ENCODE measurements at regions not wholly inside any gene's neighbourhood (a gene's known extent, or its start where the extent isn't known, plus 50 kb on each side); places are given as distances from the start of the nearest gene placed in this dataset.

DNA sequence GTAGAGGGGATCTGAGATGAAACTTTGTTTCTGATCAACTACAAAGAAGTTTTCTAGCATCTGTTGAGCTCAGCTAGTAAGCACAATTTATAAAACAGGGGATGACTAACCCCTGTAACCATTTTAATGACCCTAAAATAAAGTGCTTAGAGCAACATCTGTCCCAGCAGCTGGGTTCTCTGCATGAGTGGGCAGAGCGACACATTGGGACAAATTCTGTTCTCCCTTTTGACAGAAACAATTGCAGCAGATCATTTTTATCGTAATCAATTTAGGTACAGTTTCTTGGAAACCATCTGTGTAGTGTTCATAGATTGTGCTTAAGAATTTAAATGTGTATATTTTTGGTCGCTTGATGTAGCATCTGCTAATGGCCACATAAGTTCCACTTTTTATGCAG lies 678.0 kb downstream of the RNF144A start:
- Histone ChIP-seq H3K9me3 (replicated peaks in 1 of 11) (peaks cover 0 to 9% (median 0%) of the 10 kb centered on the region in 11 experiments; a peak in 1 of 22 replicates), H3K36me3 (no peaks in the 10 kb centered on the region), H4K20me1 (no peaks in the 10 kb centered on the region)

DNA sequence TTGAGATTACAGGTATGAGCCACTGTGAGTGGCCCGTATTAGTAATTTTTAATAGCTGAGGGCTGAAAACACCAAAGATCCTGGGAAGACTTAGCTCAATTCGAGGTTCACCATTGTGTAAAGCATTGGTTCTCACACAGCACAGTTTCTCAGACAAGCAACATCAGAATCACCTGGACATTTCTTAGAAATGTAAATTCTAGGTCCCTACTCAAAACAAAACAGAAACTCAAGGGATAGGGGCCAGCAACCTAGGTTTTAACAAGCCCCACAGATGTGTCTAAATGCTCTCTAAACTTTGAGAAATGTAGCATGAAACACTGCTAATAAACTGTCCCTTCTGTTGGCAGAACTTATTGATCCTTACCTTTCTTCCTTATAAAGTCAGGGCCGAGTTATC lies 681.2 kb downstream of the RNF144A start:
- H3K27me3 ChIP-seq = no peaks in the 10 kb centered on the region
- no peaks in the 10 kb centered on the region for H4K20me1 ChIP-seq
- peaks cover 0 to 9% (median 0%) of the 10 kb centered on the region in 11 experiments; a peak in 2 of 22 replicates for H3K9me3 ChIP-seq (replicated peaks in 1 of 11)
- no peak overlapping the region for H3K27ac ChIP-seq
- TF ChIP-seq Cebpa-rat (IDR thresholded peaks at IDR 0.05) = no peak
- peaks cover 0 to 20% (median 8%) of the 10 kb centered on the region in 10 experiments; a peak in 11 of 20 replicates for H3K4me1 ChIP-seq
- H3K9ac ChIP-seq = no peak overlapping the region
- no peaks in the 10 kb centered on the region for H3K36me3 ChIP-seq
- no peak overlapping the region for H3K4me3 ChIP-seq
- H3K4me2 ChIP-seq = no peak overlapping the region

More for the DNA sequence above, 678.0 kb downstream of the RNF144A start:
- Histone ChIP-seq H3K4me3 (no peak overlapping the region), H3K4me1 (peaks cover 0 to 20% (median 8%) of the 10 kb centered on the region in 10 experiments; a peak in 11 of 20 replicates), H3K27me3 (no peaks in the 10 kb centered on the region), H3K27ac (no peak overlapping the region), H3K9ac (no peak overlapping the region; a peak in 1 of 22 replicates), H3K4me2 (peak overlapping the region in 4 of 11 experiments; percentile 0 to 26 (median 12); a peak in 5 of 22 replicates)
- TF ChIP-seq Cebpa-rat (IDR thresholded peaks at IDR 0.05) = no peak

DNA sequence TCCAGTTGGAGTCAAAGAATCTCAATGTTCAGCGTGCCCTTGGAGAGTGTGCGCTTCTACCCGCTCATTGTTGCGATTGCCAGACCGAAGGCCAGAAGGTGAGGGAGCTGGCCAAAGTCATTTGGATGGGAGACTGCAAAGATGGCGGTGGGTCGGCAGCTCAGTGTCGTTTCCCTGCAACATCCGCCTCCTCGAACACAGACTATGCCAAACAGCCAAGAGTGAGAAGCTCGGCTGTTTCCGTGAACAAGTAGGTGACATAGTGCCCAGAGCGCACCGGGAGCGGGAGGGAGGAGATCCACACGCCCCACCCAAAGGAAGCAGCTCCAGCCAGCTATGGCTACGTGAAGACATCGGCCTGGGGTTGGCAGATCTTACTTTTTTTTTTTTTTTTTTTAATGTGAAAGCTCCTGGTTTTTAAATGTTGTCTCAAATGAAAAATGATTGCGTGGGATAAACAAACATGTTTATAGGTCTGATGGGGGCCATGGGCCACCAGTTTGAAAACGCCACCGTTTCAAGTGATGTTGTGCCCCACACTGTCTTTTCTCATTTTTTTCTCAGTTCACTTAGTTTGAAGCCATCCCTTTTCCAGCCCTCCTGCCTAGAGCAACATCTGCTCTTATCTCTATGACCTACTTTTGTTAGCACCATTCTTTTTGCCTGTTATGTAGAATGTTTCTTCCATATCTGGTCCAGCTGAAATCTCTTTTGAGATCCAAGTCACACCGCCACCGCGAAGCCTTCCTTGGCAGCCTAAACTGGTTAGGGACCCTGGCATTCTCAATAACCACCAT lies 682.4 kb downstream of the RNF144A start:
- Histone ChIP-seq H3K27ac (no peak overlapping the region), H3K9ac (no peak overlapping the region), H4K20me1 (no peaks in the 10 kb centered on the region), H3K4me1 (peaks cover 0 to 16% (median 6%) of the 10 kb centered on the region in 10 experiments; a peak in 11 of 20 replicates), H3K36me3 (no peaks in the 10 kb centered on the region), H3K27me3 (no peaks in the 10 kb centered on the region), H3K9me3 (replicated peaks in 1 of 11) (peaks cover 0 to 9% (median 0%) of the 10 kb centered on the region in 11 experiments; a peak in 2 of 22 replicates), H3K4me2 (no peak overlapping the region), H3K4me3 (no peak overlapping the region)
- no peak for TF ChIP-seq Cebpa-rat (IDR thresholded peaks at IDR 0.05)

DNA sequence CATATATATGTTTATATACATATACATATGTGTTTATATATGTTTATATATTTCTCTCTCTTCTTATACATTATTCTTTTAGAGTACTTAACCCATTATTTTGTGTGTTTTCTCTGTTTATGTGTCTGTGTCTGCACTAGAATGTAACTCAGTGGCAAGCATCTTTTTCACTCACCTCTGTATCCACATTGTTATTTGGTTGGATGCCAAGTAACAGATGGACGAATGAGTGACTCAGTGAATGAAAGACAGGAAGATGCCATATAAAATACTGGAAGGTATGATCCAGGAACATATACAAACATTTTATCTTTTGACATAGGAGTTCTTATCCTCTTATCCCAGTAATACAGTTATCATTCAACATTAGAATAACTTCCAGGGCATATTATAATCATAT lies 684.8 kb downstream of the RNF144A start:
- Histone ChIP-seq H3K27me3 (no peaks in the 10 kb centered on the region), H3K4me2 (no peak overlapping the region), H3K27ac (no peak overlapping the region), H3K9me3 (replicated peaks in 1 of 11) (peaks cover 0 to 9% (median 0%) of the 10 kb centered on the region in 11 experiments; a peak in 2 of 22 replicates), H4K20me1 (no peaks in the 10 kb centered on the region), H3K4me1 (peaks cover 0 to under 1% (median 0%) of the 10 kb centered on the region in 10 experiments; a peak in 1 of 20 replicates), H3K36me3 (no peaks in the 10 kb centered on the region), H3K9ac (no peak overlapping the region), H3K4me3 (no peak overlapping the region)
- TF ChIP-seq Cebpa-rat (IDR thresholded peaks at IDR 0.05) = no peak

DNA sequence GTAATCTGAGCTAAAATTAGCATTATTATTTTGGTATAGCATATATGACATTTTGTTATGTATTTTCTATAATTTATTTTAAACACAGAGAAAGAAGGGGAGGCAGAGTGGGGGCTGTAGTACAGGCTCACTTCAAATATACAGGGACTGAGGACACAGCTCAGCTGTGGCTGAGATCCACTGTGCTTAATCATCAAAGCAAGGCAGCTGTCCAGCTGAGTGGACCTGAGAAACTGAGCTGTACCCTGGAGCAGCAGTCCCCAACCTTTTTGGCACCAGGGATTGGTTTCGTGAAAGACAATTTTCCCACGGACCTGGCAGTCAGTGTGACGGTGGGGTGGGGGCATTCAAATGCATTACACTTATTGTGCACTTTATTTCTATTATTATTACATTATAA lies 687.2 kb downstream of the RNF144A start:
- Histone ChIP-seq H3K4me1 (peaks cover 3 to 8% (median 7%) of the 10 kb centered on the region in 10 experiments), H3K36me3 (no peaks in the 10 kb centered on the region), H3K27me3 (no peaks in the 10 kb centered on the region), H3K27ac (no peak overlapping the region), H3K4me3 (no peak overlapping the region), H3K4me2 (no peak overlapping the region), H3K9ac (no peak overlapping the region), H4K20me1 (no peaks in the 10 kb centered on the region), H3K9me3 (replicated peaks in 1 of 11) (peaks cover 0 to 6% (median 0%) of the 10 kb centered on the region in 11 experiments; a peak in 2 of 22 replicates)
- no peak for TF ChIP-seq Cebpa-rat (IDR thresholded peaks at IDR 0.05)

DNA sequence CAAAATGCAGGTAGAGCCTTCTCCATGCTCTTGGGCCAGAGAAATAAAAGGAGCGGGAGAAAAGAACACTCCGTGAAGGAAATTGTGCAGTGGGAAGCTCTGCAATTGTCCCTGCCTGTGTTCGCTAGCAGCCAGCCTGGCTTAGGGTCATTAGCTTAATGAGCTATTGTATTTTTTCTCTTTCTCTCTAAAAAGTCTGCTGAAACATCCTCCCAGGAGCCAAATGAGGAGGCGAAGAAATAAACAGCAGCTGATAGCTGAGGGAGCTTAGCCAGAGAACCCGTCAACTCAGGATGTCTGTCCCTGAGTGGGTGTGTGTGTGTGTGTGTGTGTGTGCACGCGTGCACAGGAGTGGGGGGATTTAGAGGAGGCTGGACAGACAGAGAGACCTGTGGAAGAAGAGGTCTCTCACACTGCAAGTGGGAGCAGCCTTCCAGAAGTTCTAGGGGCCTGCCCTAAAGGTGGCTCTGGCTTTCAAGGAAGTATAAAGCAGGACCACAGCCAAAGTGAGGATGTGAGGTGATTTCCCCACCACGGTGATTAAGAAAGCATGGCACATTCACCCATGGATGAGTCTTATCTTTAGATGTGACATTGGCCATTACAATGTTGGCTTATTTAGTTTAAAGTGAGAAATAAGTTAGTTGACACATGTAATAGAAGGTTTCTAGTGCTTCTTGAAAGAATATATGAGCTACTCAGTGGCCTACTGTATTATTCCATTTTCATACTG lies 690.4 kb downstream of the RNF144A start:
- no peak for TF ChIP-seq Cebpa-rat (IDR thresholded peaks at IDR 0.05)
- Histone ChIP-seq H3K9me3 (replicated peaks in 1 of 11) (no peaks in the 10 kb centered on the region), H3K4me2 (no peak overlapping the region), H4K20me1 (no peaks in the 10 kb centered on the region), H3K4me3 (no peak overlapping the region), H3K36me3 (no peaks in the 10 kb centered on the region), H3K4me1 (peaks cover 7 to 16% (median 13%) of the 10 kb centered on the region in 10 experiments), H3K27ac (no peak overlapping the region), H3K9ac (no peak overlapping the region), H3K27me3 (no peaks in the 10 kb centered on the region)

DNA sequence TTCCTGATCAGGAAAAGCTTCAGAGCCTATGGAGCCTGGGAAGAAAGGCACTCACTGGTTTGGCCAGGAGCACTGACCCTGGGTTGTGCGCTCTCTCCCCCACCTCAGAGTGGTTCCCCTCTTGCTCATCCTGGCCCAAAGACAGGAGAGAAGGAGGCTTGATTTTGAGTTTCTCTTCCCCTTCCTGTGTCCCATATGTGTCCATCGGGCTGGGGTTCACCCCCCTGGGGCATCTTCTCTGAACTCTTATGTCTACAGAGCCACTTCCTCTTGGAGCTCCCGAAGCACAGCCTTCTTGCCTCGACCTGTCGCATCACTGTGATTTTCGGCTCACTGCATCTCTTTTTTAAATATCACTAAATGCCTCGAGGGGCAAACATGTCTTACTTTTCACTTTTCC lies 692.3 kb downstream of the RNF144A start:
- Histone ChIP-seq H3K36me3 (no peaks in the 10 kb centered on the region), H3K9ac (no peak overlapping the region), H3K27me3 (no peaks in the 10 kb centered on the region), H3K4me1 (peaks cover 7 to 16% (median 13%) of the 10 kb centered on the region in 10 experiments), H3K4me3 (no peak overlapping the region), H3K9me3 (replicated peaks in 1 of 11) (no peaks in the 10 kb centered on the region), H4K20me1 (no peaks in the 10 kb centered on the region), H3K4me2 (peak overlapping the region; percentile 43 to 76 (median 67)), H3K27ac (peak overlapping the region in 4 of 11 experiments; percentile 5 to 24 (median 17); a peak in 2 of 22 replicates)
- TF ChIP-seq Cebpa-rat (IDR thresholded peaks at IDR 0.05) = no peak

DNA sequence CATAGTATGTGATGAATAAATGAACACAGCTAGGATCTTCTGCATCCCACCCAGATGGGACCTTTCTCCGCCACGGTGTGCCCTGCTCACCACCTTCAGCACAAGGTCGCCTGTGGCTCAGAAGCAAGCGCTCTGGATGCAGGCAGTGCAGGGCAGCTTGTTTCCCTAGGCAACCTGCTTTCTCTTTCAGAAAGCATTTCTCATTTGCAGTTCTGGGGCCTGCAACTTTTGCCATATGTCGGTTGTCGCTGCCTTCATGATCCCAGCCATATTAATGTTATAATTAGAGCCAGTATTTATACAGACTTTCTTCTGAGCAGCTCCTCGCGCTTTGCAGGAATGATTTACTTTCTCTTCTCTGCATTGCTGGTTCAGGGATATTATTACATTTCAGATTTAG lies 692.8 kb downstream of the RNF144A start:
- no peaks in the 10 kb centered on the region for H3K9me3 ChIP-seq (replicated peaks in 1 of 11)

DNA sequence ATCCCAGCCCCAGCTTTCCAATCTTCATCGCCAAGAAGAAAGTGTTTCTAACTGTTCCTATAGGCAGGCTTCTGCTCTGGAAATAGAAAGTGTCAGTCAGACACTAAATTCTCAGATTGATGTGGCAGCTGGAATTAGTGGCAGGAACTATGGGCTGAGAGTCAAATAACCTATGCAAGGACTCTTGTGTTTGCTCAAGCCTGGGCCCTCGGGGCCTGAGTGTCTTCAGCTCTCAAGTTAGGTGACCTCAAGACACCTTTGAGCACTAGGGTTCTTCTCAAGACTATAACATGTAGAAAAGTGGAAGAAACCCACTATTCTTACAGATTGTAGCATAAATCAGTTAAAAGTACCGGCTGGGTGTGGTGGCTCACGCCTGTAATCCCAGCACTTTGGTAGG lies 694.5 kb downstream of the RNF144A start:
- TF ChIP-seq Cebpa-rat (IDR thresholded peaks at IDR 0.05) = no peak
- H3K4me2 ChIP-seq = no peak overlapping the region
- no peak overlapping the region for H3K9ac ChIP-seq
- H3K36me3 ChIP-seq = no peaks in the 10 kb centered on the region
- H3K4me3 ChIP-seq = no peak overlapping the region
- no peaks in the 10 kb centered on the region for H4K20me1 ChIP-seq
- peaks cover 7 to 16% (median 13%) of the 10 kb centered on the region in 10 experiments for H3K4me1 ChIP-seq
- H3K9me3 ChIP-seq (replicated peaks in 1 of 11) = no peaks in the 10 kb centered on the region
- H3K27ac ChIP-seq = no peak overlapping the region
- H3K27me3 ChIP-seq = no peaks in the 10 kb centered on the region

More for the DNA sequence above, 692.8 kb downstream of the RNF144A start:
- Histone ChIP-seq H3K4me3 (no peak overlapping the region), H3K27me3 (no peaks in the 10 kb centered on the region), H3K36me3 (no peaks in the 10 kb centered on the region), H4K20me1 (no peaks in the 10 kb centered on the region), H3K4me1 (peaks cover 7 to 16% (median 13%) of the 10 kb centered on the region in 10 experiments), H3K9ac (no peak overlapping the region), H3K27ac (0 out of 22 replicates have a peak overlapping the region, but pooled peaks of 1 of the 11 experiments have one; percentile 5), H3K4me2 (peak overlapping the region; percentile 43 to 76 (median 67); a peak in 20 of 22 replicates)
- no peak for TF ChIP-seq Cebpa-rat (IDR thresholded peaks at IDR 0.05)

Data from BLaER1 treated with 17β-estradiol and CSF1 and Interleukin-3, amounts not matched to agents 10 nM and 100 nM (cell line).